ENCODE measurements at regions not wholly inside any gene's neighbourhood (a gene's known extent, or its start where the extent isn't known, plus 50 kb on each side); places are given as distances from the start of the nearest gene placed in this dataset.

GRCh38 chr1:100658716-100659026, 60.9 kb upstream of the VCAM1 start:
- no peak for TF ChIP-seq CTCF (IDR thresholded peaks at IDR 0.05)
- no peak for TF ChIP-seq POLR2A (IDR thresholded peaks at IDR 0.05)
